ENCODE measurements at regions not wholly inside any gene's neighbourhood (a gene's known extent, or its start where the extent isn't known, plus 50 kb on each side); places are given as distances from the start of the nearest gene placed in this dataset.
"Not testable (repeated sequence)": the region's sequence is repeated elsewhere in the genome, so short reads cannot be mapped to it uniquely, and the experiment has no call there.

DNA sequence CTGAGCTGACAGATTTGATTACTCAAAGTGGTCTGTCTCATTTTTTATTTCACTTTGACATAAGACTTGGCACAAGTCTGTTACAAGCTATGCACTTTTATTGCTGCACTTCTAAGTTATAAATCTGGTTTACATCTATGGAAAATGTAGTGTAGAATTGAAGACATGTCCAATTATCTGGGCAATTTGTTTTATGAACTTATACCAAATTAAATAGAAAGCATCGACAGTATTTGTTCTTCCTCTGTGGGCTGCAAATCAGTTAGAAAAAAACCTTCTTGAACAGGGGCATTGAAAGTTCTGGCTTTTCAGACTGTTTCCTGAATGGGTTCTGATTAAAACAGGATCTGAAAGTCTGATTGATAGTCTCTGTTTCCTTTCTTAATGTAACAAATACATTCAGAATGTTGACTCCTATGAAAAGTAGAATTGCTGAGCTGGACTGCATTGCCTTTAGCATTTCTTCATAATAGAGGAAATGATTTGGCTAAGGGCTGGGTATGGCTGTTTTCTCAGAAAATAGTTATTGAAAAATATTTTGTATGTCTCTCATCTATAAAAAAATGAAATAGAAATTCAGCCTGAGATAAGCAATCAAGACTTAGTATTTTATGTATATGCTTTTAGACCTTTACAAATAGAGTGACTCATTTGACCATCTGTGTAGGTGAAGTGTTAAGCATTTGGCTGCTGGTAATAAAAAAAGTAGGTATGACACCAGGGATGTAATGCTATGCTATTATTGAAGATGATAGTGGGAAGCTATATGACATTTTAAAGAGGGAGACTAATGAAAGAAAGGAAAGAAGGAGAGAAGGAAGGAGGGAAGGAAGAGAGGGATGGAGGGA lies 210.9 kb upstream of the SPRY2 start:
- no peak for DNase-seq

DNA sequence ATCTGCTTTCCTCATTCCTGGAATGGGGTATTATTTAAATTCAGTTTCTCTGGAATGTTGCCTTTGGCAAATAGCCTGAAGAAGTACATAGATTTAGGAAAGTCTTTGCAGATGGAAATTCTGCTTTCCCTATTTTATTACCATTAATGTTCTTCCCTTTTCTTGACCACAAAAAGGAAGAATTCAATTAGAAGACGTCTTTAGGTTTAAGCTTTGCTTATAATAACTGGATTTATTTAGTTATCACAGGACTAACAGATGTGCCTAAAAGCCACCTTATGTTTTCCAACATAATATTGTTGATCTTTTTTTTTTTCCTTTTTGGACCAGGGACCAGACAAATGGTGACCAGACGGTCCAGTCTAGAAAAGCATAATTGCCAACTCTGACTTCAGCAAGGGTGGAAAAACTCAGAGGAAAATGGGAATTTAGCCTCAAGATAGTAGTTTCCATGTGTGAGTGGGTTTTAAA lies 210.1 kb upstream of the SPRY2 start:
- no peak for DNase-seq

GRCh38 chr13:80548915-80549314 lies 208.0 kb upstream of the SPRY2 start:
- DNase-seq = no peak

DNA sequence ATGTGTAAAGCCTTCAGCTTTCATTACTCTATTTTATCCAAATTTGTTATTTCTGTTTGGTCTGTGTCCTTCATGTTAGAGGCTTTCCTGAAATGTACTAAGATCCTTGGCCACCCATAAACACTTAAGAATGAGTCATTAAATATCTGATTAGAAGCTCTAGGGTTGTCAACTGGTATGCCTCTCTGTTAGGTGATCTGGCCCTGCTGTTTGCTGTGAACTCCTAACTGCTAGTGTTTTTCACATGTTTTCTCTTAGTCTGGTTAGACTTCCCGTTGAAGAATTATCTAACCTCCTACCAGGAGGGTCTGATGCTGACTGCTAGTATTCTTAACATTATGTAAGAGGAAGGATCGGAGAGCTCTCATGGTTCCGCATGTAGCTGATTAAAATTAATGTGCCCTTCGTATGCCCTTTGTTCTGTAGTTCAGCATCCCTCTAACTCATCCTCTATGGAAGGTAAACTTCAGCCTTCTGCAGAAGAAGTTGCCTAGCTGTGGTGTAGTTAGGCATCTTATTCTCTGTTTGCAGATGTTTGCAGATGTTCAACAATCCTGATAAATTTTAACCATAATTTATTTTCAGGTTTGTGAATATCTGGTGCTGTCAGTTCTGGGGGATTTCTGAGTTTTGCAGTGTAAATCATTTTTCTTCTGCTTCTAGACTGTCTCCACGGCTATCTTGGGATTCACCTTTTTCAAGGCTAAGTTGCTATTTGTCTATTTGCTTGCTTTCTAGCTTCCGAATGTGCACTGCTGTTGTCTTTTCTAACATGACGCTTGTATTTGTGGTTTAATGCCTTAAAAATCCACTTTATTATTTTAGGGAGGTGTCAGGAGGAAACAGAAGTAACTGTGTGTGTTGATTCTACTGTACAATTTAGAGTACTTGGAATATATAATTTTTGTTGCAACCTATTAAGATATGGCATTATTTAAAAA lies 207.2 kb upstream of the SPRY2 start:
- DNase-seq = no peak

DNA sequence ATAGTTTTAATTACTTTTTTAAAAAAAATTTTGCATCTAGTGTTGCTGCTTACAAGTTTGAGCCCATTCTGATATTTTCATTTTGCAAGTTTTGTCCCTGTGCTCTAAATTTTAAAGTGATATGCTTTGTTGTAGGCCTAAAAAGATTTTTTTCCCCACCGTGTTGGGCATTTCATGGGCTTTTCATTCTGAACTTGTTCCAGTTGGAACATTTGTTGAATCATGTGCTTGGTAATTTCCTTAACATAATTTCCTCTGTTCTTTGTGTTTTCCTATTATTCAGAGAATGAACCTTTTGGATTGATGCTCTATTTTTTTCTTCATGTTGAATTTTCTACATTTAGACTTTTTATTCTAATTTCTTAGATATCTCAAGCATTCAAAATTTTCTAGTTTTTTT lies 206.4 kb upstream of the SPRY2 start:
- DNase-seq = no peak

DNA sequence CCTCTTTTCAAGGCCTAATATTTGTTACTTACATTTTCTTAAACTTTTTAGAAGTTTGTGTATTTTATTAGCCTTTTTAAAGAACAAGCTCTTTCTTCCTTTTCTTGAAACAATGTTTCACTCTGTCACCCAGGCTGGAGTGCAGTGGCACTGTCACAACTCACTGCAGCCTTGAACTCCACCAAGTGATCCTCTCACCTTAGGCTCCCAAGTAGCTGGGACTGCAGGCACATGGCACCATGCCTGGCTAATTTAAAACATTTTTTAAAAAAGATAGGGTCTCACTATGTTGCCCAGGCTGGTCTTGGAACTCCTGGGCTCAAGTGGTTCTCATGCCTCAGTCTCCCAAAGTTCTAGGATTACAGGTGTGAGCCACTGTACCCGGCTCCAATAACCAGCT lies 192.2 kb upstream of the SPRY2 start:
- no peak for DNase-seq

- DNase-seq = no peak
These were observed 190.0 kb upstream of the SPRY2 start for GRCh38 chr13:80530902-80531301.

DNA sequence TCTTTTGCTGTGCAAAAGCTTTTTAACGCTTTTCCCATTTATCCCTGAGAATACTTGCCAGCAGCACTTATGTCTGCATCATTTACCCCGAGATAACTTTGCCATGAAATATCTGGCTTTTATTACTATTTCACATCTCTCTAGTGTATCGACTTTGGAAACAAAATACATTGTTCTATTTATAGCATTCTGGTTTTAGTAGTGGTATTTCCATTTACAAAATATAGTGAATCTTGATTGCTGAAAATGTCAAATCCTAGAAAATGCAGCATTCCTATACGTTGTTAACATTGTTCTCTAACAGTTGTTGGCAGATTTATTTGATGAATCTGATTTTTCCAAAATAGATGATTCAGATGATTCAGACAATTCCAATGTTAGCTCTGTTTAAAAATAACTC lies 189.3 kb upstream of the SPRY2 start:
- no peak for DNase-seq

GRCh38 chr13:80529734-80530133 lies 188.8 kb upstream of the SPRY2 start:
- DNase-seq = no peak

- DNase-seq = no peak
These were observed 187.8 kb upstream of the SPRY2 start for GRCh38 chr13:80528733-80529132.

- no peak for DNase-seq
These were observed 186.5 kb upstream of the SPRY2 start for GRCh38 chr13:80527400-80527799.

DNA sequence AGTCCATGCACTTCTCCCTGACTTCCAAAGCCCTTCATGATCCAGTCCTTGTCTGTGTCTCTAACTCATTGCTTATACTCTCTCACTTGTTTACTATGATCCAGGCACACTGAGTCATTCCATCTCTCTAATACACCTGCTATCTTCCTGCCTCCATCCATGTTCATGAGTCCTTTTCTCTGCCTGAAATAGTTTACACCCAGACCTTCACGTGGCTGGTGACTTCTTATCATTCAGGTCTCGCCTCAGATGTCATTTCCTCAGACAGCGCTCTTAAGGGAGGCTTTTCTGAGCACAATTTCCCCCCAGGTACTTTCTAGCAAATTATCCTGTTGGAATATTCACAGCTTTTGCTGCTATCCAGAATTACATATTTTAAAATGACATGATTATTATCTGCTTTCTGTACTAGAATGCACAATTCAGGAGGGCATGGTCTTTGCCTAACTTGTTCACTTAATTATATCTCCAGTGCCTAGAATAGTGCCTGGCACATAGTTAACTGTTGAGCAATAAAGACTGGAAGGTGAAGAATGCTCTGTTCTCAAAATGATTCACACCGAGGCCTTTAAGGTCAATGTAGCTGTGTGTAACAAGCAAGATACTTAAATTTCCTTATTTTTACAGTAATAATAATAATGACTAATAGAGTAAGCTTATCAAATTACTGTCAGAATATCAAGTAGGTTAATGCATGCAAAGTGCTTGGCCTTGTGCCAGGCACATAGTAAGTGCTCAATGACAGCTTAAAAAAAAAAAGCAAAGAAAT lies 183.7 kb upstream of the SPRY2 start:
- no peak for DNase-seq

- DNase-seq = no peak
These were observed 182.2 kb upstream of the SPRY2 start for GRCh38 chr13:80523134-80523533.

GRCh38 chr13:80522463-80522862 lies 181.5 kb upstream of the SPRY2 start:
- DNase-seq = not testable (repeated sequence)

DNA sequence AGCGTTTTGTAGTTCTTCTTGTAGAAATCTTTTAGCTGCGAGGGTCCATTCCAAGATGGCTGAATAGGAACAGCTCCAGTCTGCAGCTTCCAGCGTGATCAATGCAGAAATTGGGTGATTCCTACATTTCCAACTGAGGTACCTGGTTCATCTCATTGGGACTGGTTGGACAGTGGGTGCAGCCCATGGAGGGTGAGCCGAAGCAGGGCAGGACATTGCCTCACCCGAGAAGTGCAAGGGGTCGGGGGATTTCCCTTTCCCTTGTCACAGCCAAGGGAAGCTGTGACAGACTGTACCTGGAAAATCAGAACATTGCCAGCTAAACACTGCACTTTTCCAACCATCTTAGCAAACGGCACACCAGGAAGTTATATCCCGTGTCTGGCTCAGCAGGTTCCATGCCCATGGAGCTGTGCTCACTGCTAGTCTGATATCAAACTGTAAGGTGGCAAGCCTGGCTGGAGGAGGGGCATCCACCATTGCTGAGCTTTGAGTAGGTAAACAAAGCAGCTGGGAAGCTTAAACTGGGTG lies 176.0 kb upstream of the SPRY2 start:
- DNase-seq = no peak

DNA sequence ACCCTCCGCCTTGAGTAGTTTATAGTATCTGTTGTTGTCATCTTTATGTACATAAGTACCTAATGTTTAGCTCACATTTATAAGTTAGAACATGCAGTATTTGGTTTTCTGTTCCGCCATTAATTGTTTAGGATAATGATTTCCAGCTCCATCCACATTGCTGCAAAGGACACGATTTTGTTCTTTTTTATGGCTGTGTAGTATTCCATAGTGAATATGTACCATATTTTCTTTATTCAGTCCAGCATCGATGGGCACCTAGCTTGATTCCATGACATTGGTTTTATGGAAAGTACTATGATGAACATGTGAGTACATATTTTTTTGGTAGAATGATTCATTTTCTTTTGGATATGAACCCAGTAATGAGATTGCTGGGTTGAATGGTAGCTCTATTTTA lies 174.4 kb upstream of the SPRY2 start:
- no peak for DNase-seq

GRCh38 chr13:80513196-80513595 lies 172.3 kb upstream of the SPRY2 start:
- DNase-seq = no peak

DNA sequence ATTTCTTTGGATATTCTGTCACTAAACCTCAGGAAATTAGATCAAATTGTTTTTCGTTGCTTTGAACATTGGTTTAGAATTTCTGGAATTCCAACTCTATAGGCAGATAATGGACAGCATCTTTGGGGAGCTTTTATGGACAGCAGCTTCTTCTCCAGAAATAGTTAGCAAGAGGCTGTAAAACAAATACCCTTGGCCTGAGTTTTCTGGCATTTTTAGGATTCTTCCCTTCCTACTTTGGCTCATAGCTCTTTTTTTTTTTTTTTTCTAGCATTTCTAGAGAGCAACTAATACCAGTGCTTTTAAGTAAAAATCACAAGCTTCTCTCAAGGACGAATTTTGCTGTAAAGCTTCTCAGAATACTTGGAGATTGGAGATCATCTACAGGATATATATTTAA lies 169.8 kb upstream of the SPRY2 start:
- no peak for DNase-seq

DNA sequence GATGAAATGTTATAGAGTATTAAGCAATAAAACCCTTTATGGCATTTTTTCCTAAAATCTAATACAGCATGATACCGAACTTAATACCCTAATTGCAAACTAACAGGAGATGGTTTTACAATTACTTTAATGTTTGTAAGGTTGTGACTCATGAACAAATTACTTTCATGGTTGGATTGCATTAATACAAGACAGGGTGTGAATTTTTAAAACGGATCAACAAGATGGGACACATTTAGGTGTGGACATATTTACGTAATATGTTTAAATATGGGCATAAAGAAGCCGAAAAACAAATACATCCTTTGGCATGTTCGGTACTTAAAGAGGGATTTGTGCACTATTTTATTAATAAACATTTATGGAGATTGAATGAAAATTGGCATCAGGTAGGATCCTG lies 168.3 kb upstream of the SPRY2 start:
- no peak for DNase-seq

DNA sequence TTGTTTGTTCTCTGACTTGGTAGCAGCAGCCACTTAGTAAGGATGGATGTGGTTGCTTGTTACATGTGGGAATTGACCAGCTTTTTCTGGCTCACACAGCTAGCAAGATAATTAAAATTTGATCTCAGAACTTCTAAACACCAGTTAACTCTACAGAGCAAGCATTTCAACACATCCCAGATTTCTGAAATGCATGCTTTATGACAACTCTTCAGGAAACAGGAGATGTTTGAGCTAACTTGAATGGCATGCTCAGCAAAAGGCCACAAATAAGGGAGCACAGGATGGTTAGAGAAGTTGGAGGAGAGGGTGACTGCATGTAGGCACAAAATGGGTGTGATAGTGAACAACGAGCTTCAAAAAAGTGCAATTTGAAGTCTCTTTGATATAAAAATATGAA lies 167.1 kb upstream of the SPRY2 start:
- no peak for DNase-seq

GRCh38 chr13:80504453-80504852 lies 163.5 kb upstream of the SPRY2 start:
- no peak for DNase-seq

- no peak for DNase-seq
These were observed 161.4 kb upstream of the SPRY2 start for GRCh38 chr13:80502359-80502758.

- no peak for DNase-seq
These were observed 160.6 kb upstream of the SPRY2 start for GRCh38 chr13:80501556-80501955.

Measured in DMS79 treated with DMSO at 0.1 percent for 48 hours (cell line).